Gastroesophageal sphincter (tissue), 4 donors: ENCODE measurements at regions not wholly inside any gene's neighbourhood (a gene's known extent, or its start where the extent isn't known, plus 50 kb on each side); places are given as distances from the start of the nearest gene placed in this dataset.

Experiments used
- ATAC-seq: fragments of 150-250 bp; one replicate; pipeline ENCODE4 v1.9.1; 2016; ENCODE audit warnings: mild to moderate bottlenecking, moderate library complexity
- H3K27ac ChIP-seq, 4 donors: fragments of 200-600 bp; sonication (generic) in 3 of 4; 1 replicate in 3 of 4; 2 replicates in 1 of 4; pipeline ENCODE4 v1.5.1; 2016 to 2019
- H3K27me3 ChIP-seq: fragments of 200-600 bp; sonication (generic); one replicate; pipeline ENCODE4 v1.5.1; 2019
- H3K36me3 ChIP-seq, 2 donors: fragments of 200-600 bp; sonication (generic); one replicate each; pipeline ENCODE4 v1.5.1; 2019; ENCODE audit warnings: control low read depth in 1 of 2
- H3K4me1 ChIP-seq, 3 donors: fragments of 200-600 bp; sonication (generic); 1 replicate in 2 of 3; 2 replicates in 1 of 3; pipeline ENCODE4 v1.5.1; 2016 to 2019; ENCODE audit warnings: control low read depth in 2 of 3
- H3K4me3 ChIP-seq, 2 donors: fragments of 200-600 bp; sonication (generic); one replicate each; pipeline ENCODE4 v1.5.1; 2019; ENCODE audit warnings: mild to moderate bottlenecking in 1 of 2, moderate library complexity in 1 of 2
- H3K9me3 ChIP-seq, 3 donors: fragments of 200-600 bp; sonication (generic); one replicate each; pipeline ENCODE4 v1.5.1; 2017 to 2019; ENCODE audit warnings: control low read depth in 2 of 3
- CTCF ChIP-seq, 4 experiments: fragments of 200-600 bp in 2 of 4; fragments of 450-650 bp in 2 of 4; sonication (generic) in 1 of 4; IDR thresholded peaks; one replicate each; pipeline ENCODE4 v1.5.1; 2017 to 2019; ENCODE audit warnings: antibody characterized with exemption in 4 of 4, mild to moderate bottlenecking in 2 of 4, moderate library complexity in 2 of 4
- EP300 ChIP-seq: sonication (generic); formaldehyde crosslinking; IDR thresholded peaks from one replicate; pipeline ENCODE4 v1.6.1; 2017; ENCODE audit warnings: antibody characterized with exemption, mild to moderate bottlenecking
- POLR2A ChIP-seq, 2 donors: fragments of 450-650 bp; IDR thresholded peaks; one replicate each; pipeline ENCODE4 v1.6.1; 2017; ENCODE audit warnings: antibody characterized with exemption in 2 of 2, mild to moderate bottlenecking in 2 of 2, moderate library complexity in 1 of 2
- POLR2AphosphoS5 ChIP-seq: sonication (generic); formaldehyde crosslinking; IDR thresholded peaks from one replicate; pipeline ENCODE4 v1.6.1; 2017; ENCODE audit warnings: antibody characterized with exemption
- WGBS, 2 donors: methylation state at CpG; one replicate each; pipeline ENCODE4 v1.1.5; 2018; ENCODE audit warnings: low coverage in 1 of 2; 5-methylcytosine and 5-hydroxymethylcytosine counted together

DNA sequence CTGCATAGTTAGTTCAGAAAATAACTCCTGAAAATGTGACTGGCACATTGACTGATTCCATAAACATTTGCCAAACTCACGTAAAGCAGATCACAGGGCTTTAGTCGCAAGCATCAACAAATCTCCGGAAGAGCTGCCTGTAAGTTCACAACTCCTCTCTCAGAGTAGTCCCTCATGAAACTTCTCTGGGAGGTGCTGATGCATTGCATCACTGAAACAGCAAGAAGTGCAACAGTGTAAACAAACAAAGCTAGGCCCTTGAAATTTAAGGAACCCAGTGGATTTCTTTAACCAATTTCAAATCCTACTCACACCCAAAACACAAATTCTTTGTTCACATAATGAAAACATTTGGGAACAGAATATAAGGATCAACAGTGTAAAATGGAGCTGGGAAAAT lies 1691.7 kb upstream of the FLRT2 start:
- H3K4me3 ChIP-seq, result no peak overlapping the region
- H3K4me1 ChIP-seq, result no peaks in the 10 kb centered on the region
- H3K36me3 ChIP-seq, result no peaks in the 10 kb centered on the region
- H3K9me3 ChIP-seq, result no peaks in the 10 kb centered on the region
- 65 to 86% methylated on average over 3 of the region's 3 CpGs for WGBS, 2 donors
- ATAC-seq, result no peak
- no peak overlapping the region for H3K27ac ChIP-seq
- TF ChIP-seq POLR2A (IDR thresholded peaks at IDR 0.05) (no peak), POLR2AphosphoS5 (no peak), CTCF (IDR thresholded peaks at IDR 0.05) (no peak), EP300 (no peak)
- no peaks in the 10 kb centered on the region for H3K27me3 ChIP-seq

GRCh38 chr14:83842547-83842946 lies 1687.4 kb upstream of the FLRT2 start:
- no peaks in the 10 kb centered on the region for H3K36me3 ChIP-seq
- H3K4me3 ChIP-seq, result no peak overlapping the region
- ATAC-seq, result no peak
- no peak overlapping the region for H3K27ac ChIP-seq
- TF ChIP-seq EP300, result no peak
- TF ChIP-seq CTCF (IDR thresholded peaks at IDR 0.05), result no peak
- TF ChIP-seq POLR2AphosphoS5, result no peak
- TF ChIP-seq POLR2A (IDR thresholded peaks at IDR 0.05), result no peak
- no peaks in the 10 kb centered on the region for H3K27me3 ChIP-seq
- no peaks in the 10 kb centered on the region for H3K4me1 ChIP-seq
- WGBS, 2 donors, result 70 to 90% methylated on average over 2 to 3 of the region's 3 CpGs
- H3K9me3 ChIP-seq, result no peaks in the 10 kb centered on the region

DNA sequence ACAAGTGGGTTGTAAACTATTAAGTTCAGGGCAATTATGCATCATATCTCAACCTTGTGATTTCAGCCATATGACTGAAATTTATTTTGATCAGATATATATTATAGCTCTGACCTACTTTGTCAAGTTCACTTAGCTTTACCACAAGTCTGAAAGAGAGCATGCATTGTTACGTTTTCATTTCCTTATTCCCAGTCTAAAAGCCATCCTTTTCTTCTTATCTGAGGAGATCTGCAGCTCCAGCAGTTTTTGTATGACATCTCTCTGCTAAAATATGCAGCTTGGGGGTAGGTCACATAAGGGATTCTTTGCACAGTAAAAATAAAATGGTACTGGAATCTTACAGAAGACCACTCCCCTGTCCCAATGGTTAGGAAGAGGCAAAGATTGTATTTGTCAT lies 1682.8 kb upstream of the FLRT2 start:
- ATAC-seq, result no peak
- TF ChIP-seq POLR2A (IDR thresholded peaks at IDR 0.05), result no peak
- TF ChIP-seq CTCF (IDR thresholded peaks at IDR 0.05), result no peak
- no peak for TF ChIP-seq POLR2AphosphoS5
- TF ChIP-seq EP300, result no peak
- H3K4me1 ChIP-seq, result no peaks in the 10 kb centered on the region
- no peaks in the 10 kb centered on the region for H3K9me3 ChIP-seq
- H3K36me3 ChIP-seq, result no peaks in the 10 kb centered on the region
- 70 to 92% methylated on average over 1 of the region's 1 CpG for WGBS, 2 donors
- no peak overlapping the region for H3K27ac ChIP-seq
- no peak overlapping the region for H3K4me3 ChIP-seq
- no peaks in the 10 kb centered on the region for H3K27me3 ChIP-seq

DNA sequence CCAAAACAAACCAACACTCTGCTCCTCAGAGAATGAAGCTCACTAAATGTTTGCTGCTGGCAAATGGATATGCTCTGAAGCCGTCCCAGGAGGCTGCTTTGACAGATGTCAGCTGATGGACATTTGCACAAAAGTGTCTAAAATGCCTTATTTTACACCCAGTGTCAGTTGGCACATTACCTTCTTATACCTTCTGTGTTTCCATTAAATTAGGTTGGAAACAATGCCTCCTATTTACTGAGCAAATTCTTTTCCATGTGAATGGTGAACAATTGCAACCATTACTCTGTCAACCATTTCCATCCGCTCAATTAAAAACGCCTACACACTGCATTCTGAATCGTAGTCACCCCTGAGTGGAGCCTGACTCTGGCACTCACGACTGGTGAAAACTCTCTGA lies 1679.9 kb upstream of the FLRT2 start:
- Histone ChIP-seq H3K27me3 (no peaks in the 10 kb centered on the region), H3K4me3 (no peak overlapping the region), H3K27ac (no peak overlapping the region), H3K4me1 (no peaks in the 10 kb centered on the region), H3K9me3 (no peaks in the 10 kb centered on the region), H3K36me3 (no peaks in the 10 kb centered on the region)
- 79 to 80% methylated on average over 4 to 5 of the region's 5 CpGs for WGBS, 2 donors
- ATAC-seq, result no peak
- TF ChIP-seq CTCF (IDR thresholded peaks at IDR 0.05) (no peak), POLR2AphosphoS5 (no peak), POLR2A (IDR thresholded peaks at IDR 0.05) (no peak)

- no peak for TF ChIP-seq CTCF (IDR thresholded peaks at IDR 0.05)
- no peak for TF ChIP-seq POLR2A (IDR thresholded peaks at IDR 0.05)
- no peak for TF ChIP-seq EP300
- TF ChIP-seq POLR2AphosphoS5, result no peak
- 72 to 93% methylated on average over 3 of the region's 3 CpGs for WGBS, 2 donors
- Histone ChIP-seq H3K27me3 (no peaks in the 10 kb centered on the region), H3K4me3 (no peak overlapping the region), H3K27ac (no peak overlapping the region), H3K9me3 (no peaks in the 10 kb centered on the region), H3K4me1 (no peaks in the 10 kb centered on the region), H3K36me3 (no peaks in the 10 kb centered on the region)
- ATAC-seq, result no peak
Measured at GRCh38 chr14:83856334-83856733, 1673.6 kb upstream of the FLRT2 start.
